HK-2 (cell line): ENCODE measurements at regions not wholly inside any gene's neighbourhood (a gene's known extent, or its start where the extent isn't known, plus 50 kb on each side); places are given as distances from the start of the nearest gene placed in this dataset.

Experiments used
- DNase-seq: peaks from one replicate; pipeline ENCODE4 v3.0.0-alpha.2; 2018; ENCODE audit not compliant: unreplicated experiment

DNA sequence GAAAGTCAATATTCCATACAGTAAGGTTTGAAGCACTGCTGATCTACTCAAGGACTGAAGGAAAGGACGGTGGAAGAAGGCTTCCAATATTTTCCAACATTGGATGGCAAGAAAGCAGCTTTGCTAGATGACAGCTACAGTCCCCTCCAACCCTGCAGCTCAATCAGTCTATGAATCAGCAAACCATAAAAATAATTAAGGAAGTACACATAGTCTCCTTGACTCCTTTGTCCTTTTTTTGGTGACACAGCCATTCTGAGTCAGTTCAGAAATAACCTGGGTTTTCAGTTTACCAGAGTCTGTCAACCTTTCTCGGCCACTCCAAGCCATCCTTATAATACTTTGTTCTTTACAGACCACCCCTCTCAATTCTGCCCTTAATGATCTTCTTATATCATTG is 232.5 kb downstream of the IBTK start:
- no peak for DNase-seq

DNA sequence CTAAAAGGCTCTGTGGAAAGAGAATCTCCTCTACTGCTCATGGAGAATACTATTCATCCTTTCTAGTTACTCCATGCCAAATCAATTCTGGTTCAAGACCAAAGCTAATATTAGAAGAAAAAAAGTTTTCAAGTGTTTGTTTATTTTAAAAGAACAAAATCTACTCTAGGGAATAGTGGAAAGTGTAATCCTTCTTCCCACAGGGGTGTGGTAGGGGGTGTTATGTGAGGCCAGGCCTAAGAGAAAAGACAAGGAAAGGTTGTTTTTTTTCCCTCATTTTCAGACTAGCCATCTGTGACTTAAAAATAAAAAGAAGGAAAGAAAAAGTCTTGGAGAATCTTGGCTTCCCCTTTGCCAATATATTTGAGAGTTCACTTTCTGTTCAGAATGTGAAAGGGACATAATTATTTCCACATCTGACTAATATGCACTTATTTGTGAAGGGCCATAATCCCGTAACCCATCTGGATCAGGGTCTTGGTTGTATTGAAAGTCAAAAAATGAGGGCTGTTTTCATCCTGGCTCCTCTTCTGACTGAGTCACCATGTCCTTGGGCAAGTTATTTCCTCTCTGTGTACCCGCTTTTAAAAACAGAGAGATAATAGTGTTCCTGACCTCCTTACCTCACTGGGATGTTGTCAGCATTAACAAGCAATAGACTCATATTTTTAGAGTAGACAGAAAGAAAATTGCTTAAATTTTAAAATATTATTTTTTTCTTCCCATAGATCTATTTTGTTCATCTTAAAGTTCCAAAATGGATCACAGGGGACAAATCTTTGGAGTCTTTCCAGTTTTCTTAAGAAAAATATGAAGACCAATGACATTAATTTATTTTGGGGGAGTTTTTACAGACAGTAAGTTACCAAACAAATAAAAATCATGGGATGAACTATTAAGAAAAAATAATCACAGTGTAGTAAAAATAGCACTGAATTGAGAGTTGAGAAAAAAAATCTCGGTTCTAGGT is 233.7 kb downstream of the IBTK start:
- DNase-seq = no peak

DNA sequence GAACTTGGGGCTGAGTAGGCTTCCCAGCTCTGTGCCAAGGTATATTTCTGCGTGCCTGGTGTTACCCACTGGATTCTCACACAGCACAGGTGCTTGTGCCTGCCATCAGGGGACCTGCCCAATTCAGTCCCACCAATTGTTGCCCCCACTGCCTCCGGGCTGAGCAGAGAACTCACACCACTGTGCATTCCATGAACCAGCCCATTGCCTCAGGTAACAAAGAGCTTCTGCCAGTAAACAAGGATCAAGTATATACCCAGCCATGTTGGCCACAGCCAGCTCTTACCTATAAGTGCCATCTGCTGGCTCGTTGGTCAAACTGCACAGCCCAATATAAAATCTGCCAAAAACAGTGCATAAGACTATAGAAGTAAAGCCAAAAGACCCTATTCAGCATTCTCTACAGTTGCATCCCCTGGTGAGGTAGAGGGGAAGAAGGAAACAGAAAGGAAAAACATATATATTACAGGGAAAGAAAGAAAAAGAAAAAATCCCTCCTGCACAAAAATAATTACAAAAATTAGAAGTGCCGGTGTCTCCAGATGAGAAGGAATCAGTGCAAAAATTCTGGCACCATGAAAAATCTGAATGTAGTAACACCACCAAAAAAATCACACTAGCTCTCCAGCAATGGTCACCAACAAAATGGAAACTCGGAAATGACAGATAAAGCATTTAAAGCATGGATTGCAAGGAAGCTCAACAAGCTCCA is 241.4 kb downstream of the IBTK start:
- peak; percentile 33 for DNase-seq

DNA sequence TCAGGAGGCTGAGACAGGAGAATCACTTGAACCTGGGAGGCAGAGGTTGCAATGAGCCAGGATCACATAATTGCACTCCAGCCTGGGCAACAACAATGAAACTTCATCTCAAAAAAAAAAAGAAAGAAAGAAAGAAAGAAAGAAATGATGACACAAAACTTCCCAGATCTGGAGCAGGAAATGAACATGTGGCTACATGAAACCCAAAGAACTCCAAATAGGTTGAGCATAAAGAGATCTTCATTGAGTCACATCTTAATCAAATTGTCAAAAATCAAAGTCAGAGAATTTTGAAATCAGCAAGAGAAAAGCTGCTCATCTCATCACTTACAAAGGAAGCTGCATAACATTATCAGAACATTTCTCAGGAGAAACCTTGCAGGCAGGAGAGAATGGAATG is 247.0 kb downstream of the IBTK start:
- no peak for DNase-seq

DNA sequence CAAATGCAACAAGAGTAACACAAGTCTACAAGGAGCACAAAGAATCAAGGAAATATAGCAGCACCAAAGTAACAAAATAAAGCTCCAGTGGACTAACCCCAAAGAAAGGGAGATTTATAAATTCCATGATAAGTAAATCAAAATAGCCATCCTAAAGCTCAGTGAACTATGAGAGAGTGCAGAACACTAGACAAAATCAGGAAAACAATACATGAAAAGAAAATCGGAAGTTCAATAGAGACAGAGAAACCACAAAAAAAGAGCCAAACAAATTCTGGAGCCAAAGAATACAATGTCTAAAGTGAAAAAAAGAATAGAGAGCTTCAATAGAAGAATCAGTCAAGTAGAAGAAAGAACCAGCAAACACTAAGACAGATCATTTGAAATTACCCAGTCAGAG is 247.3 kb upstream of the TENT5A start:
- DNase-seq = no peak

DNA sequence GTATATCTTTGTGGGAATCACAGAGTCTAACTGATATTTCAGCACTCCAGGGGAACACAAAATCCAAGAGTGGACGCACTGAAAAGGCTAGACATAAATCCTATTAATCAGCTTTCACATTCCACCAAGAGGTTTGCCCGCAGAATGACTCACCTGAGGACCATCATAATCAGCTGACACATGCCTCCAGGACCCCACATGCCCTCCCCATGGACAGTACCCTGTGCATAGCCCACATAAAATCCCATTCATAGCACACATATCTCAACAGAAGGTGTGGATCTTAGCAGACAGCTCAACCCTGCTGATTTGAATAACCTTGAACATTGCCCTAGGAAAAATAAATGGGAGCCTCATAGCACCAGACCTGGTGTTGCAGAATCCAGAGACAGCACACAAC is 246.8 kb upstream of the TENT5A start:
- no peak for DNase-seq

DNA sequence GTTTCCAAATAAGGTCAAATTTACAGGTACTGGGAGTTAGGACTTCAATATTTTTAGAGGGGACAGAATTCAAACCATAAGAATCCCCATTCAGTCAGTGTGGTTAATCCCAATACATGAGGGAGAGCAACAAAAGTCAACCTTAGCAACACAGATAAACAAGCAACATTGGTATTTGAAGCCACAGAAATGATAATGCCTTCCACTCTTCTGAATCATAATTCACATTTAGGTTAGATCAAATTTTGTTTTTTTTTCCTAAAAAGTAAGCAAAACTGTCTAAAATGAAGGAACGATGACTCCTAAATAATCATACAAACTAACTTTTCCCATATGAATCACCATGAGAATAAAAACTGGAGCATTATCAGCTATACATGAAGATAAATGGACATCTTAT is 246.0 kb upstream of the TENT5A start:
- no peak for DNase-seq

DNA sequence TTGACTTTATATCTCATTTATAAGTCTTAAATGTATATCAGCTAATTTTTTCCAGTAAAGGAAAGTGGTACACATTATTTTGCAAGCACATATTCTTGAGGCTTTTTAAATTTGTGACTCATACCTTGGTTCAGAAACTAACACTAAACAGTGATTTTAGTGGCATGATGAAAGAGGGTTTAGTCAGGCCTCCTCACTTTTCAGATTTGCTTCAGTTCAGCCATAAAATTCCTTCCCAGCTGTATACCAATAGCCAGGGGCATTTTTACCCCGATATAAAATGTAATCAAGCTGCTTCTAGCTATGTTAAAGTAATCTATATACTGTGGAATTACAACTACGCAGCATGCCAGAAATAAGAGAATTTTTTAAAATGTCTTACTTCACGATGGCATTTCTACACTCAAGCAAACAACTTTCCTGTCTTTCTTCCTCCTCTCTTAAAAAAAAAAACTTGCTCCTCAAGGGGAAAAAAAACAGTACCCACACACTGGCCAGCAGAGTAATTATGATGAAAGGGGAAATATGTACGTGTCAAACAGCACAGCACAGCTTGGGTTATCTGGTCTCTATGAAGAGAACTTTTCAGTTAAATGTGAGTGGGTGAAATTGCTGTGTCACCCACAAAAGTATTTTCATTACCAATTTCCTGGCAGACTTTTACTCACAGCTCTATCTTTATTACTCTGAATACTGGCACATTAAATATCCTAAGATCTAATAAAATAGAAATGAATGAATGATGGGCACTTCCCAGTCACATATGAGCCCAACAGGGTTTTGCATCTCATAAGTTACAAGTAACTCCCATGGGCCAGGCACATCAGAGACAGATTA is 244.8 kb upstream of the TENT5A start:
- DNase-seq = no peak

DNA sequence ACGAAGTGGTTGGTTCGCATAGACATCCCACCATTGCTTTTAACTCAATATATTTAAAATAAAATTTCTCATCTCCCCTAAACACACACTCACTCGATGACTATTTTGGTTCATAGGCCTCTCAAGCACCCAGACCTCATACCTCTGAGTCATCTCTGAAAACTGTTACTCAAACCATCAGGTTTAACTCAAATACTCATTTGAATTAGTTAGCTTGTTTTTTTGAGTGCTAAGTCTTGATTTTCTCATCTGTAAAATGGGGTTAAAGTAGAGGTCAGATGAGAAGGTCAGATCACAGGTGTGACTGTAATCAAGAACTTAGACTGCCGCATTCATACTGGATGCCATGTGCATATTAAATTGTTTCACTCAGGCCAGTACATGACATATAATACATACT is 243.9 kb upstream of the TENT5A start:
- no peak for DNase-seq

DNA sequence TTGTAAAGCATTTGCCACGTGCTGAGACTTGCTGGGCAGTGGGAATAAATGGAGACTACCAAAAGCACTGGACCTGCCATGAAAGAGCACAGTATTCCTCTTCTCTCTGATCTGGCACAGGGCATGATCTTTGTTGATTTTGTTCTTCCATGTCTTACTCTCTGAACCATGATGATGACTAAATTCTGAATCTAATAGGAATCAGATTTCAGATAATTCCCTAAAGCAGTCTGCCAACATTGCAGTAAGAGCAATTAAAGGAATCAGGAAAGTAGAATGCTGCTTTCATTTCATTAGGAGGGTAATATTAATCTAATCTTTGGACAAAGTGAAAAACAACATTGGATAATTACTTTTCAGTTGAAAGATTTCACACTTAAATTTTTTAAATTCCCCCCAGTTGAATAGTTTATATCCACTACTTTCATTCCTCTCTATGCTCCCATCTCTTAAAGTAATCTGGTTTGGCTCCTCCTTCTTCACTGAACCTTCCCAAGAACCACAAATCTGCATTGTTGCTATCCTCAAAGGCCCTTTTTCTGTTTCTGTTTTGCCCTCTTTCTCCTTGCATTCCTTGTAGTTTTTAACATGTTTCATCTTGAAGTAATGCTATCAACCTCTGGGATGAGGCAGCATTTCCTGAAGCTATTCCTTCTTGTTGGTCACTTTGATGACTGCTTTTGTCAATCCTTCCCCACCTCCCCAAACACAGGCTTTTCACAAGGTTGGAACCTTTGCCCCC is 243.2 kb upstream of the TENT5A start:
- no peak for DNase-seq

DNA sequence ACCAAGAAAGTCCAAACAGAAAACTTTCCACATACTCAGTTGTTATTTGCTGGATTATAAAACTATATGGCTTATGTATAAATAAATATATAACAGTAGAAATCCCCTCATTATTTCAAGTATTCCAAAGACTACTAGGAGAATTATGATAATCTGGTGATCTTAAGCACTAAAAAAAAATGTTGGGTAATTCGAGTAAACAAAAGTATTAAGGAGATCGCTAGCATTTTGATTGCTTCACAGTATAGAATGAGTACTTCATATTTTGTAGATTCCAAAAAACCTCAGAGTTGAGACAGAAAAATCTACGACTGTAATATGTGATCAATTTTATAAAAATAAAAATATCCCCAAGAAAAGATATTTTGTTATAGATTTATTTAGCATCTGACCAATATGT is 236.4 kb upstream of the TENT5A start:
- no peak for DNase-seq

DNA sequence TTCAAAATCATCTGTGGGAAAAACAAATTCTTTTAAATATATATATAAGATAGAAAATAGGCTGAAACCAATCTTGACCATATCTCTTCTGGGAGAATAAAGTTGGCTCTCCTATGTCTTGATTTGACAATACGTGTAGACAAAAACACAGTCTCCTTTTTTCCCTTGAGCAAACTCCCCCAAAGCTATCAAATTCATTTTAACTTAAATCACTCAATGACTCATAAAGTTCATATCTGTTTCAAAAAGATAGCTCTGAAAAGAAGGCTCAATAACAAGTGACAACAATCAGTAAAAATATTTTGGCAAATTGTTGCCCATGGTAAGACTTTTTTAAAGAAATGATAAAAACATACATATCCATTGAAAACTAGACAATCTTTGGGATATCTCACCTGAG is 236.0 kb upstream of the TENT5A start:
- DNase-seq = no peak

DNA sequence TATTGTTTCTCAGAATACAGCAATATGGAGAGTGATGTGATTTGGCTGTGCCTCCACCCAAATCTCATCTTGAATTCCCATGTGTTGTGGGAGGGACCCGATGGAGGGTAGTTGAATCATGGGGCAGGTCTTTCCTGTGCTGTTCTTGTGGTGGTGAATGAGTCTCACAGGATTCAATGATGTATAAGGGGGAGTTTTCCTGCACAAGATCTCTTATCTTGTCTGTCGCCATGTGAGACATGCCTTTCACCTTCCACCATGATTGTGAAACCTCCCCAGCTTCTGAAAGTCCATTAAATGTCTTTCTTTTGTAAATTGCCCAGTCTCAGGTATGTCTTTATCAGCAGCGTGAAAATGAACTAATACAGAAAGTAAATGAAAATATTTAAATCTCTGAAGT is 234.8 kb upstream of the TENT5A start:
- DNase-seq = no peak

DNA sequence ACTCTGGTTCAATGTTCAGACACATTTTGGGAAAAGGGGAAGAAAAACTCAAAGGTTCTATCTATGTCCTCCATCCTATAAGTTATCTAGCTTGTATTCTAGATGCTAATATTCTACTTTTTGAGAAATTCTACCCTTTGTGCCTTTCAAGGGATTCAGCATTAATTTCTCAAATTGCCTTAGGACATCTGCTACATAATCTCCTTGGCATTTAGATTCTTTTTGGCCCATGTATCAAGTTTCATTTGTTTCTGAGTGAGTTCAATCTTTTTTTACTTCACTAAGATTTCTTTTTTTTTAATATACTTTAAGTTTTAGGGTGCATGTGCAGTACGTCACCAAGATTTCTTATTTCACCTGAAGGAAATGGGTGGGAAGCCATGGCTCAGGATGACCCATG is 232.7 kb upstream of the TENT5A start:
- DNase-seq = no peak

DNA sequence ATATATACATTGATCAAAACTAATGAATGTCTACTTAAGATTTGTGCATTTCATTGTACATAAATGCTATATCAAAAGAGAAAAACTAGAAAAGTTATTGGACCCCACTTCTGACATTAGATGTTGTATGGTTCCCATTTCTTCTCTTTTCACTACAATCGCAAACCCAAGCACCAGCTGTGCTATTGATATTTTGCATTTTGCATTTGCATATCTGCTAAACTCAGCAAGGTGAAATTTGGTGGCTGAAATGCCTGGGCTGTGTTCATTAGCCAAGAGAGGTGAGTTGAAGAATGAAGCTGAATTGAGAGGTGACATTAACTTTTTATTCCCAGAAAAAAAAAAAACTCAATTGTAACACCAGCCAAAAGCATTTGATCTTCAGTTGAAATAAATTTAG is 232.1 kb upstream of the TENT5A start:
- no peak for DNase-seq

DNA sequence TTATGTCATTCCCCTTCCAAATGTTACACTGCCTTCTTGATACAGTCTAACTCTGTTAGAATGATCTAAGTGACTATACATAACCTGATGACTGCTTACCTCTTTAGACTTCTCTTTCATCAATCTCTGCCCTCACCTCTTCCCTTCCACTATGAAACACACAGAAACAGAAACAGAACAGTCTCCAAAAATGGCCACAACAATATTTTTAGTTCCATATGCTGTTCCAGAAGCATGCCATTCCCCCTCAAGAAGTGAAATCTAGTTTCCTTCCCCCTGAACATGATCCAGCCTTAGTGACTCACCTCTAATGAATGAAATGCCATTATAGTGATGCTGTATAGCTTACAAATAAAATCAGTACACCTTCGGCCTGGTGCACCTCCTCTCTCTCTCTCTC is 229.3 kb upstream of the TENT5A start:
- DNase-seq = no peak

DNA sequence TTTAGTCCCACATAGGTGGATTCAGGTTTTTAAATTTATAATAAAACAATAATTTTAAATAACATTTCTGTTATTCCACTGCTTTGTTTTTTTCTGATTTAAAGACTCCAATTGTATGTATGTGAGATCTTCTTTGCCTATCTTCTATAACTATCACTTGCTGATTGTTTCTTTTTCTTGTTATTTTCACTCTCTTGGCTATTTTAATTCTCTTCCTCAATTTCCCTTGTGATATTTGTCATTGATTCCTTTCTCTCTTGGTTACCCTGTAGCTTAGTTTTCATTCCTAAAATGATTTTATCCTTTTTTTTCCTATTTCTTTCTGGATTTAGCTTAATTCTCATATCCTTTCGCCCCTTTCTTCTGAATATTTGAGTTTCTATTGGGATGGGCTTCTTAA is 227.3 kb upstream of the TENT5A start:
- no peak for DNase-seq

DNA sequence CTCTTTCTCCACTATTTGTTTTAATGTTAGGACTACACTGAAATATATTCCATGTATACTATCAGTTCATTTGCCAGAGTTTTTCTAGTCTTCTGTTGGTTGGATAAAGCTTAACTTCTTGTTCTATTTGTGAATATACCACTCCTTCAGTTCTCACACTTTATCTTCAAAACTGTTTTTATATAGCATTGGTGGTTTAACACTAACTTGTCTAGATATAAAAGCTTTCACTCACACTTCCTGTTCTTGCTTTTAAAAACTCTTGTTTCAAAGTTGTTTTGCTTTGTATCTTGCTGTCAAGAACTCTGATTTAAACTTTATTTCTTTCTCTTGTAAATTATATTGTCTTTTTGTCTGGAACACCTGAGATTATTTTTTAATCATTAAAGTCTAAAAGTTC is 226.8 kb upstream of the TENT5A start:
- no peak for DNase-seq

DNA sequence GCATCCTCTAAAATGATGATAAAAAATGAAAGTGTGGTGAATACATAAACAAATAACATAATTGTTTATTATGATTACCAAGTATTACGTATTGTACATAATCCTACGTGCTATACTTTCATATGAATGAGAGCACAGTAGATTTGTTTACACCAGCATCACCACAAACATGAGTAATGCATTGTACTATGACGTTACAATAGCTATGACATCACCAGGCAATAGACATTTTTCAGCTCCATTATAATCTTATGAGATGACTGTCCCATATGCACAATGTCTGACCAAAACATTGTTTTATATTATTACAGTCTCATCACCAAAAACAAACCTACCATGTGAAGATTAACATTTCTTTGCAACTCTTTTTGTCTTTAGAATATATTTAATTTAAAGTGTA is 225.7 kb upstream of the TENT5A start:
- no peak for DNase-seq

DNA sequence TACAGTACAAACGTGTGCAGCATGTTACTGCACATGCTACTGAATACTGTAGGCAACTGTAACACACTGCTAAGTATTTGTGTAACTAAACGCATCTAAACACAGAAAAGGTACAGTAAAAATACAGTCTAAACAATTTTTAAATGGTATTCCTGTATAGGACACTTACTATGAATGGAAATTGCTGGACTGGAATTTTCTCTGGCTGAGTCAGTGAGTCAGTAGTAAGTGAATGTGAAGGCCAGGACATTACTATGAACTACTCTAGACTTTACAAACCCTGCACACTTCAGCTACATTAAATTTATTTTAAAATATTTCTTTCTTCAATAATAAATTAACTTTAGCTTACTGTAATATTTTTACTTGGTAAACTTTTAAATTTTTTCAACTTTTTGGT is 225.0 kb upstream of the TENT5A start:
- DNase-seq = no peak

DNA sequence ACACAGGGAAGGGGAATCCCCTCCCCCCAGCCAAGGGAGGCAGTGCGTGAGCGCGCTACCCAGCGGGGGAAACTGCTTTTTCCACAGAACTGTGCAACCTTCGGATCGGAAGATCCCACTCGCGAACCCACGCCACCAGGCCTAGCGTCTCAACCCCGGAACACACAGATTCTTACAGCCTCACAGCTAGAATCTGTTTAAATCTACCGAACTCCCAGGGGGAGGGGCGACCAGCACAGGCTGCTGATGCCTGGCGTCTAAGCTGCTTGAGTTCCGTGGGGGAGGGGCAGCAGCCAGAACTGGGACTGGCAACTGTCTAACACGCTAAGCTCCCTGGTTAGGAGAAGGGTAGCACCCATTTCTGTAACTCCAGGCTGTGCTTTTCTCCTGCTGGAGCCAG is 217.3 kb upstream of the TENT5A start:
- DNase-seq = no peak

DNA sequence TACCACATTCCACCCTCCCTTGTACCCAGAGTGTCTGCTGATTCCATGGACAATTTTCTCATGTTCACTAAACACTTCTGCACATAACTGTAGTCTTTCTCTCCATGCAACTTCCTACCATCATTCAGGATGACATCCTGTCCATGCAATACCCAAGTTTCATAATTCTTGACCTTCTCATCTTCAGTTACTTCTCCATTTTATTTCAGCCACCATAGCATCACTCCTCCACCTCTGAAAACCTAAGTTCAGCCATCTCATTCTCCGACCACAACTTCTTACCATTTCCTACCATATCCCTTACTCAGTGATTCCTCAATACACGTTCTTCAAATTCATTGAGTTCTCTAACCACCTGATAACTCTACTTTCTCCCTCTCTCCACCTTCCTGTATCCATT is 216.5 kb upstream of the TENT5A start:
- DNase-seq = no peak
